ENCODE measurements at regions not wholly inside any gene's neighbourhood (a gene's known extent, or its start where the extent isn't known, plus 50 kb on each side); places are given as distances from the start of the nearest gene placed in this dataset.

GRCh38 chr12:43638806-43639205, 86.8 kb upstream of the ADAMTS20 start:
- Mint-ChIP-seq H3K27me3 (ENCODE audit: low read depth, poor library complexity) (no peaks in the 10 kb centered on the region), H3K36me3 (ENCODE audit: low read depth) (no peaks in the 10 kb centered on the region), H3K4me1 (peaks cover 33% of the 10 kb centered on the region), H3K4me3 (peak overlapping the region; percentile 4), H3K27ac (peak overlapping the region; percentile 55), H3K9me3 (peaks cover 25% of the 10 kb centered on the region)
- TF ChIP-seq CTCF (IDR thresholded peaks at IDR 0.05), result no peak
- no peak for DNase-seq

- Mint-ChIP-seq H3K27me3 (ENCODE audit: low read depth, poor library complexity) (no peaks in the 10 kb centered on the region), H3K4me3 (no peak overlapping the region), H3K36me3 (ENCODE audit: low read depth) (no peaks in the 10 kb centered on the region), H3K9me3 (peaks cover 17% of the 10 kb centered on the region), H3K27ac (no peak overlapping the region), H3K4me1 (peaks cover 33% of the 10 kb centered on the region)
- no peak for TF ChIP-seq CTCF (IDR thresholded peaks at IDR 0.05)
- no peak for DNase-seq
Measured at GRCh38 chr12:43636725-43637463, 84.9 kb upstream of the ADAMTS20 start.

- no peak for DNase-seq
- no peak overlapping the region for H3K4me3 Mint-ChIP-seq
- no peaks in the 10 kb centered on the region for H3K4me1 Mint-ChIP-seq
- no peak for TF ChIP-seq CTCF (IDR thresholded peaks at IDR 0.05)
- no peak overlapping the region for H3K27ac Mint-ChIP-seq
- no peaks in the 10 kb centered on the region for H3K27me3 Mint-ChIP-seq (ENCODE audit: low read depth, poor library complexity)
- no peaks in the 10 kb centered on the region for H3K36me3 Mint-ChIP-seq (ENCODE audit: low read depth)
- H3K9me3 Mint-ChIP-seq, result peaks cover 8% of the 10 kb centered on the region
Measured at GRCh38 chr12:43621262-43621661, 69.3 kb upstream of the ADAMTS20 start.

GRCh38 chr12:43602738-43603137, 50.7 kb upstream of the ADAMTS20 start:
- H3K27ac Mint-ChIP-seq, result no peak overlapping the region
- no peak overlapping the region for H3K4me3 Mint-ChIP-seq
- no peak for TF ChIP-seq CTCF (IDR thresholded peaks at IDR 0.05)
- H3K9me3 Mint-ChIP-seq, result no peaks in the 10 kb centered on the region
- H3K36me3 Mint-ChIP-seq (ENCODE audit: low read depth), result no peaks in the 10 kb centered on the region
- H3K4me1 Mint-ChIP-seq, result no peaks in the 10 kb centered on the region
- no peak for DNase-seq
- peaks cover 6% of the 10 kb centered on the region for H3K27me3 Mint-ChIP-seq (ENCODE audit: low read depth, poor library complexity)
